ENCODE measurements at regions not wholly inside any gene's neighbourhood (a gene's known extent, or its start where the extent isn't known, plus 50 kb on each side); places are given as distances from the start of the nearest gene placed in this dataset.

GRCh38 chrX:155682834-155683233 is 70.1 kb upstream of the TMLHE start (continued):
- TF ChIP-seq MEIS2 (CRISPR knock-in tag; IDR thresholded peaks at IDR 0.05) (no peak), ZNF781 (CRISPR knock-in tag; IDR thresholded peaks at IDR 0.05; ENCODE audit: borderline replicate concordance, not compliant biosample characterization) (no peak)

- H3K4me1 ChIP-seq (ENCODE audit: insufficient read depth, low read length) = no peaks in the 10 kb centered on the region
- no TSS peak for BruUV-seq (replicated peaks)
- in situ Hi-C loops (cut with HindIII; ENCODE audit: extremely low pct_ligation_motif_present, low pct_unique_long_range_greater_than_20kb) = no loop called here
- no peak overlapping the region for H3K27ac ChIP-seq (ENCODE audit: extremely low read length, insufficient read depth, low read length)
- WGBS (ENCODE audit: low lambda C conversion rate) = 71% methylated on average over 4 of the region's 4 CpGs
- ATAC-seq = no peak
- H3K4me3 ChIP-seq (replicated peaks in 1 of 3; ENCODE audit: insufficient read depth in 1 of 3, low read depth in 2 of 3, low read length in 3 of 3) = no peak overlapping the region
- no peaks in the 10 kb centered on the region for H3K36me3 ChIP-seq (replicated peaks in 1 of 2; ENCODE audit: control insufficient read depth in 1 of 2, insufficient read depth in 2 of 2, low read length in 2 of 2)
- FAIRE-seq = no peak
- H3K79me2 ChIP-seq (ENCODE audit: insufficient read depth, low read length) = no peaks in the 10 kb centered on the region
- ChIA-PET CTCF (ENCODE audit: low intra/inter-chr PET ratio, low total read pairs) (no interaction called here), POLR2A (no interaction called here)
- DNase-seq (ENCODE audit: low spot score) = no peak
- no peaks in the 10 kb centered on the region for H3K9me3 ChIP-seq (ENCODE audit: low read length)
- H4K20me1 ChIP-seq (ENCODE audit: insufficient read depth, low read length) = no peaks in the 10 kb centered on the region
- no peak overlapping the region for H2AFZ ChIP-seq (ENCODE audit: low read length)
- intact Hi-C loops (cut with micrococcal nuclease; ENCODE audit: unreplicated experiment) = no loop called here
- H3K9ac ChIP-seq (ENCODE audit: insufficient read depth, low read depth, low read length) = no peak overlapping the region
- H3K4me2 ChIP-seq (ENCODE audit: low read depth, low read length) = no peak overlapping the region
- no peaks in the 10 kb centered on the region for H3K27me3 ChIP-seq (ENCODE audit: control insufficient read depth in 1 of 2, insufficient read depth in 2 of 2, low read length in 2 of 2)
- no peak for TF ChIP-seq MYPOP (CRISPR knock-in tag; IDR thresholded peaks at IDR 0.05)
- no peak for TF ChIP-seq PHF21A (CRISPR knock-in tag; IDR thresholded peaks at IDR 0.05)
- no peak for TF ChIP-seq KIAA2018 (CRISPR knock-in tag; IDR thresholded peaks at IDR 0.05; ENCODE audit: borderline replicate concordance)
- TF ChIP-seq ZNF607 (CRISPR knock-in tag; IDR thresholded peaks at IDR 0.05; ENCODE audit: borderline replicate concordance) = no peak
- no peak for TF ChIP-seq ZFAT (CRISPR knock-in tag; conservative IDR thresholded peaks at IDR 0.05)
- no peak for TF ChIP-seq CHCHD3 (CRISPR knock-in tag; IDR thresholded peaks at IDR 0.05)
- no peak for TF ChIP-seq ZNF878 (CRISPR knock-in tag; IDR thresholded peaks at IDR 0.05)
- TF ChIP-seq XBP1 (CRISPR knock-in tag; IDR thresholded peaks at IDR 0.05) = no peak
- TF ChIP-seq CAMTA2 (CRISPR knock-in tag; IDR thresholded peaks at IDR 0.05; ENCODE audit: borderline replicate concordance) = no peak
- TF ChIP-seq CREM (IDR thresholded peaks at IDR 0.05) = no peak
- no peak for TF ChIP-seq CREM (CRISPR knock-in tag; IDR thresholded peaks at IDR 0.05)
- no peak for TF ChIP-seq ZNF773 (CRISPR knock-in tag; IDR thresholded peaks at IDR 0.05; ENCODE audit: borderline replicate concordance)
- no peak for TF ChIP-seq IRX3 (CRISPR knock-in tag; IDR thresholded peaks at IDR 0.05; ENCODE audit: borderline replicate concordance, low read depth)
- TF ChIP-seq ZNF747 (CRISPR knock-in tag; IDR thresholded peaks at IDR 0.05; ENCODE audit: borderline replicate concordance) = no peak
- TF ChIP-seq ZC3H13 (CRISPR knock-in tag; IDR thresholded peaks at IDR 0.05) = no peak
Observed at GRCh38 chrX:155679715-155680114, 67.0 kb upstream of the TMLHE start.
